ENCODE measurements at regions not wholly inside any gene's neighbourhood (a gene's known extent, or its start where the extent isn't known, plus 50 kb on each side); places are given as distances from the start of the nearest gene placed in this dataset.

DNA sequence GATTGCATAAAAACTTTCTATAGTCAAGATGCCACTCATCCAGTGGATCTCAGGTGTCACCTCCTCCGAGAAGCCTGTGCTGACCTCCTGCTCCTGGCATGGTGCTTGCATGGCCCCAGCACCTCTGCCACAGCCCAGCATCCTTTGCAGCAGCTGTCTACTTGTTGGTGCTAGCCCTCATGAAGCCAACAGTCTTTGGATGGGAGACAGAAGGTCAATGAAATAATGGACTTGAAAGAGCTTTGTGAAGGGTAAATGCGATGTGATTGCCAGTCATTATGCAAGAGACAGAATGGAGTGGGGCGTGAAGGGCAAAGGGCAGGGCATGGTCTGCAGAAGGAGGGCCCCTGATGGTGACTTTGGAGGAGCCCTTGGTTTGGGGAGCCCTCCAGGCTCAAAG lies 63.0 kb upstream of the CLMN start:
- DNase-seq (ENCODE audit: low read depth), result no peak

DNA sequence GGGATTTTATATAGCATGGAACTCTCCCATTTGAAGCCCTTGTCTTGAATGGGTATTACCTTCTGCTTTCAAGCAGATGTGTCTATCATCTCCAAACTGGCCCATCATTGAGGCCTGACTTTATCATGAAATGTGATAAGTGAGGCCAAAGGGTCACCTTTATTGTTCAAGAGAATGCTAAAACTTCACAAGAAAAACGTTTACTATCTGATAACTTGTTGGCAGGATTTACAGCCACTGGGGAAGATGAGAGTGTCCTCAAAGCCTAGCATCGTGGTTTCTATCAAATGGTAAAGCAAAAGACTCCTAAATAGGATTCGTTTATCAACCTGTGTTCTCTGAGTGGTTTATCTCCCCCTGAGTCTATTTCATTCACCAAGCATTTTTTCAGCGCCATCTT lies 62.0 kb upstream of the CLMN start:
- DNase-seq (ENCODE audit: low read depth), result no peak

GRCh38 chr14:95380350-95381042 lies 60.8 kb upstream of the CLMN start:
- no peak for DNase-seq (ENCODE audit: low read depth)

GRCh38 chr14:95379634-95380033 lies 59.9 kb upstream of the CLMN start:
- DNase-seq (ENCODE audit: low read depth), result no peak

DNA sequence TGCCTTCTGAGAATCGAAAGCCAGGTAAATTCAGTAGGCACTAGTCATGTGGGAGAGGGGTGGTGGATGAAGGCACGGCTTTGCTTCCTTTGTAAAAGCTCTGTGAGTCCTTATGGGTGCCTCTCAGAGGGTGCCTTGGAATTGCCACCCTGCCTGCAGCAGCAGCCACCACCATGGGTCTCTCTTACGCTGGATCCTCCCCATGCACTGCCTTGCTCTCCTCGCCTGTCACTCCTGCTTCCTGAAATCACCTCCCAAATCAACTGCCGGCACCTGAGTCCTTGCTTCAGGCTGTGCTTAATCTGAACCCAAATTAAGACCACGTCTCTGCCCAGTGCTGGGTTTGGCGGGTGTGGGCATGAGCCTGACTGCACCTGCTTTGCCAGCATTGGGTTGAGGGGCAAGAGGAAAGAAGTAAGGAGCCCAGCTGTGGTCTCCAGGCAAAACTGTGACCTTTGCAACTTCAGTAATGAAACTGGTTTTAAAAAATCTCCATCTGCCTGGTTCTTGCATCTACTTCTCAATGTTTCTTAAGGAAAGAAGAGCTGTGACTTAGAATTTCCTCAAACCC lies 55.9 kb upstream of the CLMN start:
- no peak for DNase-seq (ENCODE audit: low read depth)

GRCh38 chr14:95374239-95374997 lies 54.7 kb upstream of the CLMN start:
- DNase-seq (ENCODE audit: low read depth), result no peak

DNA sequence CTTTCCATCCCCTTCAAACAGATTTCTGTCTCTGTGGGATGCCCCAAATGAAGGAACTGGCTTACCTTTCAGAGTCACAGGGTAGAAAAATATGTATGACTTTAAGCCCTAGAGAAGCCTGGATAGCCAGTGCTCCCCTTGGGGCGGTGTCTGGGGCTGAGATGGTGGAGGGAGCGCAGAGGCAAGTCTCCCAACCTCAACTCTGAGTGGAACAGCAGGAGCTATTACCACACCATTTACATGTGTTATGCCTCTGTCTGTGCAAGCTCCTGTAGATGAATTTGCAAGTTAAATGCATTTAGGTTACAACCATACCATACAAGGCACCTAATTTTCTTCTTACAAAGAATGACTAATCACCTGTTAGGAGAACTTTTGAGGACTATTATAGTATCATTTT lies 50.4 kb upstream of the CLMN start:
- no peak for DNase-seq (ENCODE audit: low read depth)
